Skin epidermis (tissue), 12 donors: ENCODE measurements at regions not wholly inside any gene's neighbourhood (a gene's known extent, or its start where the extent isn't known, plus 50 kb on each side); places are given as distances from the start of the nearest gene placed in this dataset.
A peak's percentile ranks its signal among the peaks of the same experiment; 100 is the strongest.

Experiments used
- H3K27ac ChIP-seq, 21 experiments: fragments of 200-600 bp; sonication (generic) in 11 of 21; one replicate each; pipeline ENCODE4 v1.5.0; 2020; ENCODE audit warnings: mild to moderate bottlenecking in 3 of 21, inconsistent platforms in 2 of 21, moderate library complexity in 2 of 21
- H3K4me3 ChIP-seq, 7 experiments: fragments of 200-600 bp; sonication (generic) in 2 of 7; one replicate each; pipeline ENCODE4 v1.5.0; 2020; ENCODE audit warnings: inconsistent platforms in 2 of 7, mild to moderate bottlenecking in 2 of 7, moderate library complexity in 1 of 7

- Histone ChIP-seq H3K27ac (no peak overlapping the region), H3K4me3 (no peak overlapping the region)
These were observed 238.7 kb upstream of the PLET1 start for GRCh38 chr11:112499153-112499880.

DNA sequence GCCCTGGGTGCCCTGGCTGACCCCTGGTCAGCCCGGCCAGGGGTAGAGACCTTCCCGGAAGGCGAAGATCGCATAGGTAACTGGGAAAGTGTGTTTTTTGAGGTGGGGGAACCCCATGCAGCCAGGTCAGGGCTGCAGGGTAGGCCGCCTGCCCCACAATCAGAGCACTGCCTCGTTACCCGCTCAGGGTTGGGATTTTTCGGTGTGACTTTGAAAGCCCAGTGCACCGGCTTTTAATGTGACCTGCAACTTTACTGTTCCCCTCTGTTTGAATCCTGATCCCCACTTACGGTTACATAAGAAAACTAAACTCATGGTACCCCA, 239.2 kb upstream of the PLET1 start:
- no peak overlapping the region for H3K27ac ChIP-seq
- no peak overlapping the region for H3K4me3 ChIP-seq

- Histone ChIP-seq H3K4me3 (no peak overlapping the region), H3K27ac (no peak overlapping the region)
These were observed 242.8 kb upstream of the PLET1 start for GRCh38 chr11:112503410-112503809.

- no peak overlapping the region for H3K27ac ChIP-seq
These were observed 243.4 kb upstream of the PLET1 start for GRCh38 chr11:112504056-112504455.

DNA sequence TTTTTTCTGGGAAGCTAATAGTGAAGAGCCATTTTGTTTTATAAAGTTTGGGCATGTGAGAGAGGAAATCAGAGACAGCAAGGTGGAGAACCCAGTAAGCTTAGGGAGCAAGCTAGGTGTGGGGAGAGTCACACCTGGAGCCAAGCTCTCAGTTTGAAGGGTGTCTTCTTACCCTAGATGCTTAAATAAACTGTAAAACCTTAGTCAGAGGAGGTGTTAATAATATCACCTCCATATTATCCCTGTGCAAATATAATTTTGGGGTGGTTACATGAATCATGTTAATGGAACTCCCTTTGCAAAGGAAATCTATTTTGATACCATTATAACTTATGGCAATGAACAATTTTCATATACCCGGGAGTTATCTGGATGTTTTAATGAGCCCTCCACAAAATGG, 246.2 kb upstream of the PLET1 start:
- Histone ChIP-seq H3K4me3 (no peak overlapping the region), H3K27ac (no peak overlapping the region)

More at GRCh38 chr11:112504056-112504455, 243.4 kb upstream of the PLET1 start:
- H3K4me3 ChIP-seq = no peak overlapping the region

- Histone ChIP-seq H3K4me3 (no peak overlapping the region), H3K27ac (no peak overlapping the region)
These were observed 246.6 kb upstream of the PLET1 start for GRCh38 chr11:112507281-112507680.

DNA sequence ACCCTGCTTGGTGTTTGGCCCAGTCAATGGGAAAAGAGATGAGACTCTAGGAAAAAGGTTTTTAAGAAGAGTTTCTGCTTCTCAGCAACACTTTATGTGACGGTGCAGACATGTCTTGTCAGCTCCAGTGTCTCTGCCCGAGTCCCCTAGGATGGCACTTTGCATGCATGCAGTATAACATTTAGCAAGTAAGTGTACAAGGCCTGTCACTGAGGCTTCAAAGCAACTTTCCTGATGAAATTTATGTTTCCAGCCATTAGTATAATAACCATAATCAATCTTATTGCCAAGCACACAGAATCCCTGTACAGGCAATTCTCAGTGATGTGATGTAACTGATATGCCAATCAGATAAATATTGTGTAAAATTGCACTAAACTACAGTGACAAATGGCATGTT, 248.1 kb upstream of the PLET1 start:
- Histone ChIP-seq H3K4me3 (no peak overlapping the region), H3K27ac (no peak overlapping the region)

DNA sequence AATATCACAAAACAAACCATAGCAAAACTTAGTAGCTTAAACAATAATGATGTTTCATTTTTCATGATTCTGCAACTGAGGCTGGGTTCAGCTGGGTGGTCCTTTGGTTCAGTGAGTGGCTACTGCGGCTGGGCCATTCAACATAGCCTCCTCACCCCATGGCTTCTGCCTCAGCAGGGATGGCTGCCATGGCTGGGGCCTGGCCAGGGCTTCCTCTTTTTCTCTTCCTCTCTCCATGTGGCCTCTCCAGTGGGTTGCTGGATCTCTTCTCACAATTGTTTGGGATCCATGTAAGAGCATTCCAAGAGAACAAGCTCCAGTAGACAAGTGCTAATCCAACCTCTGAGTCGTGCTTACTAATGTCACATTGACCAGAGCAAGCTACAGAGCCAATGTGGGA, 248.6 kb upstream of the PLET1 start:
- Histone ChIP-seq H3K4me3 (no peak overlapping the region), H3K27ac (no peak overlapping the region)

GRCh38 chr11:112511271-112511670, 250.6 kb upstream of the PLET1 start:
- Histone ChIP-seq H3K27ac (no peak overlapping the region), H3K4me3 (no peak overlapping the region)

DNA sequence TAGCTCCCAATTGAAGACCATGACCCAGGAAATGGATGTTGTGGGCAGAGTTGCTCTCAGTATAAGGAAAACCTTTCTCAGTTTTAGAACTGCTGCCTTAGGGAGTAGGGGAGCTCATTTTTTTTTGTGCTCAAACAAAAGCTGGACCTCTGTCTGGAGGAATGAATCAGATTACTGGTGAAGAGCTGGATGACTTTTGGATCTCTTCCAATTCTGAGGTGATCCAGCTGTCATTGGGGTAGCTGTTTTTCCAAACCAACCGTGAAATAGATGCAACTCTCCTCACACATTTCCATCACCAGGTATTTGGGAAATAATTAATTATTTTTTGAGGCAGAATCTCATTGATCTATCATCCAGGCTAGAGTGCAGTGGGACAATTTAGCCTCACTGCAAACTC, 251.3 kb upstream of the PLET1 start:
- Histone ChIP-seq H3K4me3 (no peak overlapping the region), H3K27ac (no peak overlapping the region)

- Histone ChIP-seq H3K4me3 (no peak overlapping the region), H3K27ac (no peak overlapping the region)
These were observed 252.8 kb upstream of the PLET1 start for GRCh38 chr11:112513417-112513816.

DNA sequence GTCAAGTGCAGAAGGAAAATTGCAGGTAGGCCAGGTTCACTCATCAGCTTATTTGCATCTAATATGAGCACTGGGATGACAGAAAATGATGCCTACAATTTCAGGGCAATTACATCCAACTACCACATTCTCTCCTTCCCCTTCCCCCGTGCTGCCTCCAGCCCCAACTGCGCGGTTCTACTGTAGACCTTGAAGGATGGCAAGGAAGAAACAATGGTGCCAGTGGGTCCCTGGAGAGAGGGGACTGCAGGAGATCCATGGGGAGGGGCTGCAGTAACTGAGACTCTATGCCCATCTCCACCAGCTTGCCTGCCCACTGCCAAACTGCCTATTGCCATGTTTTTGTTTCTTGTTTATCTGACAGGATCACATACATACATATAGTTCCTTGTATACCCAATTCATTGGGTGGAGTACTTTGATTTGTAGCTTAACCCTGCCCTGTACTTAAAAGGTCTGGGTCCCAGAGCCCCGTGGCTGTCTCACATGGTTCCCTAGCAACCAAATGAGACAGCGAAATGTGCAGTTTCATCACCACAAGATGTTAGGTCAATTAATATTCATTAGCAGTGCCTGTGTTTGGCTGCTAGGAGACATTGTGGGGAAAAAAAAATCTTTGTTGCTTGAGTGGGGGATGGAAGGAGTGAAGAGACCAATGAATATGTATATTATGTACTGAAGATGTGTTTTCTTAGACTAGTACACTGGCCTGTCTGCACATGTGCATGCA, 253.5 kb upstream of the PLET1 start:
- no peak overlapping the region for H3K27ac ChIP-seq
- H3K4me3 ChIP-seq = no peak overlapping the region

GRCh38 chr11:112516261-112516660, 255.6 kb upstream of the PLET1 start:
- Histone ChIP-seq H3K27ac (no peak overlapping the region), H3K4me3 (no peak overlapping the region)

DNA sequence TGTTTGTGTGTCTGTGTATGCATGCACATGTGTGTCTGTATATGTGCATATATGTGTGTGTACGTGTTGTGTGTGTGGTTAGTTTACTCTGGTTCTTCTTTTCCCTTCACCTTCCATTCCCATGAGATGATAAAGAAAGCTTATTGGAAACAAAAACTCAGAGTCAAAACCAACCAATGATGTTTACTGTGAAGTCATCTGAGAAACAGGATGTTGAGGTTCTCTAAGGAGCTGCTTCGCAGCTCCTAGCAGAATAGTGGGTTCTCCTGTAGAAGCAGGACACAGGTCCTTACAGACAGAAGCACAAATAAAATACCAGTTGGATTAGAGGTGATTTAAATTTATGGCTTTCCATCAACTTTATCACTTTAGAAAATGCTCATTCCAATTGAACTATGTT, 256.1 kb upstream of the PLET1 start:
- Histone ChIP-seq H3K27ac (no peak overlapping the region), H3K4me3 (no peak overlapping the region)

DNA sequence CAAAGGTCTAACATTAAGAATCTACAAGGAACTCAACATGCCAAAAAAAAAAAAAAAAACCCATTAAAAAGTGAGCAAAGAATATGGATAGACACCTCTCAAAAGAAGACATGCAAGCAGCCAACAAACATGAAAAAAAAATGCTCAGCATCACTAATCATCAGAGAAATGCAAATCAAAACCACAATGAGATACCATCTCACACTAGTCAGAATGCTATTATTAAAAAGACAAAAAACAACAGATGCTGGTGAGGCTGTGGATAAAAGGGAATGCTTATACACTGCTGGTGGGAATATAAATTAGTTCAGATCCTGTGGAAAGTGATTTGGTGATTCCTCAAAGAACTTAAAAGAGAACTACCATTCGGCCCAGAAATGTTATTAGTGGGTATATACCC, 257.7 kb upstream of the PLET1 start:
- H3K4me3 ChIP-seq = no peak overlapping the region
- H3K27ac ChIP-seq = no peak overlapping the region

DNA sequence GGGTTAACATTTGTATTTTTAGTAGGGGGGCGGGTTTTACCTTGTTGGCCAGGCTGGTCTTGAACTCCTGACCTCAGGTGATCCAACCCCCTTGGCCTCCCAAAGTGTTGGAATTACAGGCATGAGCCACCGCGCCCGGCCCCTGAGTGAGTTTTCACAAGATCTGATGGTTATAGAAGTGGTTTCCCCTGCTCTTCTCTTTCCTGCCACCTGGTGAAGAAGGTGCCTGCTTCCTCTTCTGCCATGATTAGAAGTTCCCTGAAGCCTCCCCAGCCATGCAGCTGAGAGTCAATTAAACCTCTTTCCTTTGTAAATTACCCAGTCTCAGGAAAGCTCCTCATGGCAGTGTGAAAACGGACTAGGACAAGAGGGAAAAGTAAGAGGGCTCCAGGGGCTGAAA, 259.1 kb upstream of the PLET1 start:
- H3K27ac ChIP-seq = no peak overlapping the region
- no peak overlapping the region for H3K4me3 ChIP-seq

DNA sequence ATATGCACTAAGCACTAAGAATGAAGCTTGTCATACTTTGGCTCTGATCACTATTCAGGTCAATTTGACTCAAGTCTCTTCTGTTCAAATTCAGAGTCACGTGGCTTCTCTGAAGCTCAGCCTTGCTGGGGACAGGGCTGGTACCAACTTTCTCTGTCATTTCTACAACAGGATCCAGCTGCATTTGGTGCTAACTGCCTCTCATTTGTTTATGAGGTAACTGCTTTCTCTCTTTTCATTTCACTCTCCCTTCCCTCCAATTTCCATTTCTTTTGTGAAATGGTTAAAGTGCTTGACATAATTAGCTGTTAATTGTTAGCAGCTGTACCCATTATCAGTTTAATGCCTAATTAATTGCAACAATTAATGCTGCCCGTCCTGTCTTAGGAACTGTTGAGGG, 259.7 kb upstream of the PLET1 start:
- Histone ChIP-seq H3K27ac (no peak overlapping the region), H3K4me3 (no peak overlapping the region)

- no peak overlapping the region for H3K27ac ChIP-seq
- H3K4me3 ChIP-seq = no peak overlapping the region
These were observed 261.9 kb upstream of the PLET1 start for GRCh38 chr11:112522536-112522935.

DNA sequence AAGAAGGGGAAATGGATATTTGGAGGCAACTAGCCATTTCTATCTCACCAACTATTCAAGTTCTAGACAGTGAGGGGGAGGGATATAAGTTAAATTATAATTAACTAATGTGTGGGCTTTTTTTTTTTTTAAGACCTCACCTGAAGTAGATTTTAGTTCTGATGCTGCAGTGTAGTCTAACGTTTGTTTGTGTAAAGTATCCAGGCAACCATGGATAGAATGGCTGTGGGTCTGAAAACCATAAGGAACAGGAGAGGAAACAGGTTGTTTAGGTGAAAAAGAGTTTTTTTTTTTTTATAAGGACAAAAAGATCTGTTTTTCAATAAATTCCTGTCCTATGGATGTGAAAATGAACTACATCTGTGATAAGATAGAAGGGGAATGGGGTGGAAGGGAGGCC, 262.4 kb upstream of the PLET1 start:
- no peak overlapping the region for H3K27ac ChIP-seq
- H3K4me3 ChIP-seq = no peak overlapping the region

GRCh38 chr11:112523477-112523876, 262.8 kb upstream of the PLET1 start:
- H3K27ac ChIP-seq = peak overlapping the region in 5 of 21 experiments; percentile 18 to 55 (median 41)
- H3K4me3 ChIP-seq = no peak overlapping the region

- no peak overlapping the region for H3K4me3 ChIP-seq
- H3K27ac ChIP-seq = peak overlapping the region in 5 of 21 experiments; percentile 18 to 55 (median 41)
These were observed 263.3 kb upstream of the PLET1 start for GRCh38 chr11:112523951-112524350.

DNA sequence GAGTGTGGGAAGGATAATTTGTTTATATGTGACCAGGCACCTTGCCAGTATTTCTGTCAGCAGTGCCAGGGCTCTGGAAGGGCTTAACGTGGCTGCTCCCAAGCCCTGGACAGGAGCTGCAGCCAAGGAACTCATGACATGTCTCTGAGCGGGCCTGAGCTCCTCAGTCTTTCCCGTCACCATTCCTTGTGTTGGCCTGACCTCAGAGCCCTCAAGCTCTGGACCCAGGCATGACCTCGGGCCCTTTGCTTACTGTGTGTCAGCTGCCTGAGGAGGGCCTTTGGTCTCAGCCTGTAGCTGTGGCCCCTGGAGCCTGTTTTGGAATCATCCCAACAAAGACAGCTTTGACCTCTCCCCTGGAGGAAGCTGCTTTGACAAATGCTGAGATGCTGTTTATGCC, 264.1 kb upstream of the PLET1 start:
- H3K4me3 ChIP-seq = no peak overlapping the region
- H3K27ac ChIP-seq = peak overlapping the region in 5 of 21 experiments; percentile 14 to 51 (median 41)
